Activated CD4-positive, alpha-beta T cell treated with anti-CD3 and anti-CD28 coated beads, Interleukin-2, amount 10 ng/mL, durations not matched to agents 24 days and 14 days (primary cell): ENCODE measurements at regions not wholly inside any gene's neighbourhood (a gene's known extent, or its start where the extent isn't known, plus 50 kb on each side); places are given as distances from the start of the nearest gene placed in this dataset.

Experiments used
- DNase-seq: peaks from one replicate; pipeline ENCODE4 v3.0.0; 2022
- H3K27ac Mint-ChIP-seq: one replicate; pipeline ENCODE4 v1.8.0; 2022; ENCODE audit warnings: mild to moderate bottlenecking, mixed read lengths
- H3K27me3 Mint-ChIP-seq: one replicate; pipeline ENCODE4 v1.8.0; 2022; ENCODE audit warnings: mixed read lengths
- H3K36me3 Mint-ChIP-seq: one replicate; pipeline ENCODE4 v1.8.0; 2022; ENCODE audit warnings: low read depth, mild to moderate bottlenecking, mixed read lengths
- H3K4me1 Mint-ChIP-seq: one replicate; pipeline ENCODE4 v1.8.0; 2021; ENCODE audit warnings: mixed read lengths
- H3K4me3 Mint-ChIP-seq: one replicate; pipeline ENCODE4 v1.8.0; 2022; ENCODE audit warnings: mild to moderate bottlenecking, moderate library complexity, mixed read lengths
- H3K9me3 Mint-ChIP-seq: one replicate; pipeline ENCODE4 v1.8.0; 2021; ENCODE audit warnings: mixed read lengths
- intact Hi-C: fragments of 100-400 bp; cut with micrococcal nuclease; formaldehyde crosslinking; loops from one replicate; pipeline ENCODE4 v1.15.1; 2023

GRCh38 chr4:26023203-26023972, 109.4 kb downstream of the SMIM20 start:
- Mint-ChIP-seq H3K27ac (no peak overlapping the region), H3K36me3 (no peaks in the 10 kb centered on the region), H3K4me3 (no peak overlapping the region), H3K9me3 (peaks cover 12% of the 10 kb centered on the region), H3K4me1 (peaks cover 11% of the 10 kb centered on the region), H3K27me3 (peaks cover 3% of the 10 kb centered on the region)
- intact Hi-C loops = loop anchor here (10.0 kb wide), 1 partner anchor 701 kb away; no protein-coding TSS in a partner anchor
- no peak for DNase-seq

GRCh38 chr4:26024079-26024478, 110.1 kb downstream of the SMIM20 start:
- peaks cover 14% of the 10 kb centered on the region for H3K4me1 Mint-ChIP-seq
- H3K27ac Mint-ChIP-seq = no peak overlapping the region
- H3K36me3 Mint-ChIP-seq = no peaks in the 10 kb centered on the region
- intact Hi-C loops = loop anchor here (10.0 kb wide), 1 partner anchor 701 kb away; no protein-coding TSS in a partner anchor
- H3K9me3 Mint-ChIP-seq = peaks cover 6% of the 10 kb centered on the region
- H3K4me3 Mint-ChIP-seq = no peak overlapping the region
- DNase-seq = no peak
- peaks cover 3% of the 10 kb centered on the region for H3K27me3 Mint-ChIP-seq

GRCh38 chr4:26028133-26028792, 114.2 kb downstream of the SMIM20 start:
- intact Hi-C loops = loop anchor here (1.0 to 10.0 kb wide), 7 partner anchors 39 to 697 kb away; no protein-coding TSS in a partner anchor
- Mint-ChIP-seq H3K27ac (peak overlapping the region; percentile 30), H3K27me3 (no peaks in the 10 kb centered on the region), H3K36me3 (no peaks in the 10 kb centered on the region), H3K4me1 (peaks cover 18% of the 10 kb centered on the region), H3K9me3 (no peaks in the 10 kb centered on the region), H3K4me3 (no peak overlapping the region)
- no peak for DNase-seq

GRCh38 chr4:26028793-26029567, 115.0 kb downstream of the SMIM20 start:
- Mint-ChIP-seq H3K9me3 (no peaks in the 10 kb centered on the region), H3K4me1 (peaks cover 18% of the 10 kb centered on the region), H3K27me3 (no peaks in the 10 kb centered on the region), H3K27ac (peak overlapping the region; percentile 47), H3K36me3 (no peaks in the 10 kb centered on the region), H3K4me3 (peak overlapping the region; percentile 22)
- intact Hi-C loops = loop anchor here (1.0 to 10.0 kb wide), 7 partner anchors 40 to 696 kb away; no protein-coding TSS in a partner anchor
- DNase-seq = peak; percentile 93

GRCh38 chr4:26029568-26030131, 115.6 kb downstream of the SMIM20 start:
- no peak overlapping the region for H3K27ac Mint-ChIP-seq
- H3K27me3 Mint-ChIP-seq = no peaks in the 10 kb centered on the region
- H3K4me1 Mint-ChIP-seq = peaks cover 22% of the 10 kb centered on the region
- no peaks in the 10 kb centered on the region for H3K36me3 Mint-ChIP-seq
- H3K4me3 Mint-ChIP-seq = no peak overlapping the region
- intact Hi-C loops = loop anchor here (2.0 to 10.0 kb wide), 7 partner anchors 41 to 695 kb away; no protein-coding TSS in a partner anchor
- DNase-seq = no peak
- H3K9me3 Mint-ChIP-seq = no peaks in the 10 kb centered on the region

- intact Hi-C loops = loop anchor here (5.0 kb wide), 1 partner anchor 102 kb away; no protein-coding TSS in a partner anchor
- Mint-ChIP-seq H3K9me3 (no peaks in the 10 kb centered on the region), H3K36me3 (no peaks in the 10 kb centered on the region), H3K4me1 (peaks cover 28% of the 10 kb centered on the region), H3K27ac (peak overlapping the region; percentile 76), H3K4me3 (no peak overlapping the region), H3K27me3 (no peaks in the 10 kb centered on the region)
- DNase-seq = no peak
Observed at GRCh38 chr4:26030260-26030667, 116.2 kb downstream of the SMIM20 start.

GRCh38 chr4:26030780-26031179, 116.8 kb downstream of the SMIM20 start:
- peak overlapping the region; percentile 76 for H3K27ac Mint-ChIP-seq
- no peak overlapping the region for H3K4me3 Mint-ChIP-seq
- no peaks in the 10 kb centered on the region for H3K36me3 Mint-ChIP-seq
- intact Hi-C loops = loop anchor here (5.0 kb wide), 1 partner anchor 102 kb away; no protein-coding TSS in a partner anchor
- no peak for DNase-seq
- peaks cover 29% of the 10 kb centered on the region for H3K4me1 Mint-ChIP-seq
- no peaks in the 10 kb centered on the region for H3K27me3 Mint-ChIP-seq
- H3K9me3 Mint-ChIP-seq = no peaks in the 10 kb centered on the region

- Mint-ChIP-seq H3K27ac (peak overlapping the region; percentile 76), H3K4me1 (peaks cover 29% of the 10 kb centered on the region), H3K9me3 (no peaks in the 10 kb centered on the region), H3K4me3 (no peak overlapping the region), H3K27me3 (peaks cover 2% of the 10 kb centered on the region), H3K36me3 (no peaks in the 10 kb centered on the region)
- no peak for DNase-seq
- intact Hi-C loops = loop anchor here (5.0 kb wide), 1 partner anchor 101 kb away; no protein-coding TSS in a partner anchor
Observed at GRCh38 chr4:26031704-26032103, 117.7 kb downstream of the SMIM20 start.

GRCh38 chr4:26032142-26032541, 118.1 kb downstream of the SMIM20 start:
- no peak for DNase-seq
- Mint-ChIP-seq H3K27me3 (peaks cover 2% of the 10 kb centered on the region), H3K4me3 (no peak overlapping the region), H3K36me3 (no peaks in the 10 kb centered on the region), H3K4me1 (peaks cover 29% of the 10 kb centered on the region), H3K27ac (no peak overlapping the region), H3K9me3 (no peaks in the 10 kb centered on the region)
- intact Hi-C loops = loop anchor here (5.0 kb wide), 1 partner anchor 100 kb away; no protein-coding TSS in a partner anchor

- H3K4me1 Mint-ChIP-seq = peaks cover 29% of the 10 kb centered on the region
- intact Hi-C loops = loop anchor here (5.0 kb wide), 1 partner anchor 100 kb away; no protein-coding TSS in a partner anchor
- H3K27me3 Mint-ChIP-seq = peaks cover 2% of the 10 kb centered on the region
- no peak overlapping the region for H3K4me3 Mint-ChIP-seq
- H3K9me3 Mint-ChIP-seq = peaks cover 5% of the 10 kb centered on the region
- H3K27ac Mint-ChIP-seq = peak overlapping the region; percentile 39
- DNase-seq = no peak
- H3K36me3 Mint-ChIP-seq = no peaks in the 10 kb centered on the region
Observed at GRCh38 chr4:26032630-26033317, 118.8 kb downstream of the SMIM20 start.

GRCh38 chr4:26033389-26033788, 119.4 kb downstream of the SMIM20 start:
- intact Hi-C loops = loop anchor here (5.0 kb wide), 1 partner anchor 99 kb away; no protein-coding TSS in a partner anchor

GRCh38 chr4:26034849-26035248, 120.8 kb downstream of the SMIM20 start:
- Mint-ChIP-seq H3K36me3 (no peaks in the 10 kb centered on the region), H3K4me1 (peaks cover 27% of the 10 kb centered on the region), H3K27ac (peak overlapping the region; percentile 72), H3K4me3 (no peak overlapping the region), H3K9me3 (peaks cover 9% of the 10 kb centered on the region), H3K27me3 (peaks cover 2% of the 10 kb centered on the region)
- intact Hi-C loops = loop anchor here (5.0 kb wide), 1 partner anchor 97 kb away; no protein-coding TSS in a partner anchor
- DNase-seq = peak; percentile 61

More at GRCh38 chr4:26033389-26033788, 119.4 kb downstream of the SMIM20 start:
- Mint-ChIP-seq H3K9me3 (peaks cover 5% of the 10 kb centered on the region), H3K4me3 (no peak overlapping the region), H3K4me1 (peaks cover 29% of the 10 kb centered on the region), H3K27me3 (peaks cover 2% of the 10 kb centered on the region), H3K36me3 (no peaks in the 10 kb centered on the region), H3K27ac (peak overlapping the region; percentile 39)
- no peak for DNase-seq
